A549 (cell line): ENCODE measurements at regions not wholly inside any gene's neighbourhood (a gene's known extent, or its start where the extent isn't known, plus 50 kb on each side); places are given as distances from the start of the nearest gene placed in this dataset.

ENCODE experiments used
- ATAC-seq, 2 experiments: fragments of 200-7000 bp in 1 of 2; fragments of >200 bp in 1 of 2; cut with Nextera tagmentation in 1 of 2; cut with Tn5 transposase in 1 of 2; 3 replicates each; pipeline versions ENCODE4 v1.8.0 to v1.9.1; 2018 to 2020; ENCODE audit warnings: mild to moderate bottlenecking in 1 of 2, moderate library complexity in 1 of 2
- CTCF ChIA-PET: fragments of 300-600 bp; sonication (Branson Sonifier 250); formaldehyde crosslinking; extraction: SDS; loops from one replicate; lab custom pipeline; 2021; ENCODE audit warnings: antibody characterized with exemption, inconsistent platforms; lab: Yijun Ruan, JAX
- POLR2A ChIA-PET: fragments of 350-600 bp; formaldehyde crosslinking; extraction: SDS; loops from one replicate; lab custom pipeline; 2021; ENCODE audit warnings: antibody characterized with exemption, inconsistent platforms; lab: Yijun Ruan, JAX
- DNase-seq, 2 experiments: peaks; one replicate each; pipeline versions ENCODE4 v3.0.0 to v3.0.0-alpha.2; 2011 to 2016; ENCODE audit warnings: low read depth in 1 of 2, low spot score in 1 of 2
- FAIRE-seq: peaks from 2 replicates; lab custom pipeline; 2011; peaks lifted over from hg19 to GRCh38; lab: Jason Lieb, UNC
- H3K27ac ChIP-seq, 2 experiments: fragments of >200 bp; sonication (Bioruptor Twin); formaldehyde crosslinking; 3 replicates each; pipeline ENCODE4 v1.5.1; 2016 to 2017
- H3K4me1 ChIP-seq: fragments of >200 bp; sonication (Bioruptor Twin); formaldehyde crosslinking; 3 replicates; pipeline ENCODE4 v1.6.1; 2016
- H3K4me2 ChIP-seq: fragments of >200 bp; sonication (Bioruptor Twin); formaldehyde crosslinking; 3 replicates; pipeline ENCODE4 v1.6.1; 2016
- H3K4me3 ChIP-seq: fragments of >200 bp; sonication (Bioruptor Twin); formaldehyde crosslinking; 3 replicates; pipeline ENCODE4 v1.5.1; 2016
- H3K9me3 ChIP-seq: fragments of >200 bp; sonication (Bioruptor Twin); formaldehyde crosslinking; 3 replicates; pipeline ENCODE4 v1.6.1; 2016
- ATOH8 ChIP-seq: fragments of 250-450 bp; sonication (Bioruptor Pico); IDR thresholded peaks from 2 replicates; pipeline ENCODE4 v1.5.0; 2020; ENCODE audit warnings: low read depth, mild to moderate bottlenecking, moderate library complexity
- BCL3 ChIP-seq: fragments of >200 bp; sonication (Bioruptor Twin); formaldehyde crosslinking; IDR thresholded peaks from 3 replicates; pipeline ENCODE4 v1.6.1; 2016
- CTCF ChIP-seq: fragments of >200 bp; sonication (Bioruptor Twin); formaldehyde crosslinking; IDR thresholded peaks from 3 replicates; pipeline ENCODE4 v1.5.1; 2016
- EHF ChIP-seq: fragments of 250-450 bp; sonication (Bioruptor Pico); IDR thresholded peaks from 2 replicates; pipeline ENCODE4 v1.5.0; 2020; ENCODE audit warnings: mild to moderate bottlenecking
- ESRRA ChIP-seq: fragments of 150-350 bp; IDR thresholded peaks from 2 replicates; pipeline ENCODE4 v1.6.1; 2014; ENCODE audit warnings: mild to moderate bottlenecking, low read length, borderline replicate concordance
- FOSL2 ChIP-seq, 2 experiments: fragments of 450-650 bp in 1 of 2; fragments of >200 bp in 1 of 2; sonication (Bioruptor Twin) in 1 of 2; formaldehyde crosslinking; IDR thresholded peaks; 2 replicates each; pipeline versions ENCODE4 v1.5.0 to v1.6.1; 2016 to 2020; ENCODE audit warnings: mild to moderate bottlenecking in 1 of 2, moderate library complexity in 1 of 2
- JUNB ChIP-seq: fragments of >200 bp; sonication (Bioruptor Twin); formaldehyde crosslinking; IDR thresholded peaks from 2 replicates; pipeline ENCODE4 v1.6.1; 2016
- RAD21 ChIP-seq, 2 experiments: fragments of >200 bp in 1 of 2; sonication (Bioruptor Twin) in 1 of 2; formaldehyde crosslinking in 1 of 2; IDR thresholded peaks in 1 of 2; conservative IDR thresholded peaks in 1 of 2; 2 replicates in 1 of 2; 3 replicates in 1 of 2; pipeline ENCODE4 v1.6.1; 2012 to 2018; ENCODE audit warnings: inconsistent platforms in 1 of 2
- RARB ChIP-seq: fragments of 250-450 bp; sonication (Bioruptor Pico); IDR thresholded peaks from 2 replicates; pipeline ENCODE4 v1.8.0; 2021; ENCODE audit warnings: mild to moderate bottlenecking, moderate library complexity
- RFX5 ChIP-seq: fragments of 450-650 bp; IDR thresholded peaks from 2 replicates; pipeline ENCODE4 v1.7.1; 2014; ENCODE audit warnings: antibody characterized with exemption, mild to moderate bottlenecking, moderate library complexity
- SMC3 ChIP-seq: fragments of >200 bp; sonication (Bioruptor Twin); formaldehyde crosslinking; IDR thresholded peaks from 3 replicates; pipeline ENCODE4 v1.6.1; 2018; ENCODE audit warnings: inconsistent platforms
- ZC3H11A ChIP-seq: fragments of 450-650 bp; IDR thresholded peaks from 2 replicates; pipeline ENCODE4 v1.6.1; 2014; ENCODE audit warnings: antibody characterized with exemption, mild to moderate bottlenecking
- ZSCAN20 ChIP-seq: fragments of 250-450 bp; sonication (Bioruptor Pico); IDR thresholded peaks from 2 replicates; pipeline ENCODE4 v1.8.0; 2022; ENCODE audit warnings: mild to moderate bottlenecking, moderate library complexity
- WGBS: methylation state at CpG from one replicate; pipeline ENCODE4 v1.1.6; 2017; ENCODE audit errors: missing lambda C conversion rate; 5-methylcytosine and 5-hydroxymethylcytosine counted together

GRCh38 chr7:66556549-66557213 lies 72.0 kb upstream of the KCTD7 start:
- Histone ChIP-seq H3K4me2 (no peak overlapping the region), H3K9me3 (no peaks in the 10 kb centered on the region), H3K4me1 (no peaks in the 10 kb centered on the region; the same call in 2 of the 3 replicates), H3K4me3 (no peak overlapping the region), H3K27ac (no peak overlapping the region)
- DNase-seq (no peak), ATAC-seq (no peak), FAIRE-seq (no peak)
- TF ChIP-seq RFX5 = no peak
- TF ChIP-seq ZSCAN20 (CRISPR knock-in tag) = no peak
- TF ChIP-seq ATOH8 (CRISPR knock-in tag) = no peak
- TF ChIP-seq RARB = no peak
- no peak for TF ChIP-seq JUNB
- TF ChIP-seq ZC3H11A = no peak
- CTCF ChIA-PET = interaction anchor here (0.7 to 2.9 kb wide), 12 partner anchors 11 to 181 kb away, joined by 3 to 9 read pairs (median 4); no protein-coding TSS in a partner anchor
- WGBS = 94% methylated on average over 21 of the region's 54 CpGs
- POLR2A ChIA-PET = no interaction called here

- CTCF ChIA-PET = interaction anchor here (0.6 to 2.9 kb wide), 28 partner anchors 9 to 510 kb away, joined by 3 to 9 read pairs (median 4); partner anchors contain the start of gene RABGEF1
- H3K4me2 ChIP-seq = peak overlapping the region; percentile 44; the same call in 1 of the 3 replicates
- FAIRE-seq (no peak), DNase-seq (peak; percentile 45 to 56), ATAC-seq (peak; percentile 87 to 90)
- POLR2A ChIA-PET = interaction anchor here (0.6 kb wide), 1 partner anchor 287 kb away, joined by 3 read pairs; no protein-coding TSS in a partner anchor
- H3K4me3 ChIP-seq = no peak overlapping the region
- WGBS = 72% methylated on average over 15 of the region's 40 CpGs
- H3K9me3 ChIP-seq = no peaks in the 10 kb centered on the region
- H3K4me1 ChIP-seq = no peaks in the 10 kb centered on the region; the same call in 2 of the 3 replicates
- peak; percentile 71 to 74 for TF ChIP-seq RAD21 (conservative IDR thresholded peaks at IDR 0.05 in 1 of 2, IDR thresholded peaks at IDR 0.05 in 1 of 2)
- TF ChIP-seq CTCF = peak; percentile 56
- peak; percentile 58 for TF ChIP-seq SMC3
- no peak for TF ChIP-seq RARB
- TF ChIP-seq ESRRA = no peak
- TF ChIP-seq BCL3 = no peak
- H3K27ac ChIP-seq = no peak overlapping the region
Measured at GRCh38 chr7:66557214-66558200, 71.2 kb upstream of the KCTD7 start.

GRCh38 chr7:66558201-66558641 lies 70.5 kb upstream of the KCTD7 start:
- Histone ChIP-seq H3K9me3 (no peaks in the 10 kb centered on the region), H3K4me3 (no peak overlapping the region), H3K4me2 (no peak overlapping the region), H3K27ac (no peak overlapping the region), H3K4me1 (no peaks in the 10 kb centered on the region; the same call in 2 of the 3 replicates)
- ChIA-PET CTCF (interaction anchor here (0.6 to 2.9 kb wide), 24 partner anchors 8 to 511 kb away, joined by 3 to 9 read pairs (median 4); partner anchors contain the start of gene RABGEF1), POLR2A (no interaction called here)
- ATAC-seq (peak; percentile 19 to 30; a peak in 5 of 6 replicates), FAIRE-seq (no peak), DNase-seq (no peak)
- TF ChIP-seq EHF (CRISPR knock-in tag) = no peak
- no peak for TF ChIP-seq FOSL2 (IDR thresholded peaks at IDR 0.05)
- no peak for TF ChIP-seq FOSL2 (CRISPR knock-in tag; IDR thresholded peaks at IDR 0.05)
- WGBS = 100% methylated on average over 2 of the region's 8 CpGs
